ENCODE measurements at regions not wholly inside any gene's neighbourhood (a gene's known extent, or its start where the extent isn't known, plus 50 kb on each side); places are given as distances from the start of the nearest gene placed in this dataset.

- dilution Hi-C loops (cut with MboI; ENCODE audit: extremely low pct_ligation_motif_present, low sequenced_read_pairs): no loop called here
These were observed 98.5 kb upstream of the RASSF8 start for GRCh38 chr12:25859976-25860375.

DNA sequence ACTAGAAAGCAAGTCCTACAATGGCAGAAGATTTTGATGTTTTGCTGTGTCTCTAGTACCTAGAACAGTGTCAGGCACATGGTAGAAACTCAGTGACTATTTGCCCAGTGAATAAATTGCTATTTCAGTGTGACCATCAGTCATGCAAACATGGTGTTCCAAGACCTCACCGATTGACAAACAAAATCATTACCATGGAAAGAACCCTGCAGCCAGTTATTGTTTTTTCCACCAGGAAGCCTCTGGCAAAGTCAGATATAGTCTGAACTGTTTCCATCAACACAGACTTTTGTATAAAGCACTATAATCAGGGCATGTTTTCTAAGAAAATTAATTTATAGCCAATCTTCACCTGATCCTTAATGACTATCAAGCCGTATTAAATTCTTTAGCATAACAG lies 97.3 kb upstream of the RASSF8 start:
- Histone ChIP-seq H3K9ac (ENCODE audit: control insufficient read depth, extremely low read depth, insufficient read depth, low read length) (no peak overlapping the region), H2AFZ (ENCODE audit: control insufficient read depth, low read length) (no peak overlapping the region), H3K4me1 (ENCODE audit: control insufficient read depth, extremely low read depth, insufficient read depth, low read length) (no peaks in the 10 kb centered on the region), H3K36me3 (ENCODE audit: control insufficient read depth in 2 of 2, extremely low read depth in 1 of 2, insufficient read depth in 2 of 2, low read length in 2 of 2) (no peaks in the 10 kb centered on the region), H3K4me2 (ENCODE audit: control insufficient read depth, extremely low read depth, insufficient read depth, low read depth, low read length) (no peak overlapping the region), H3K4me3 (ENCODE audit: control insufficient read depth in 2 of 3, extremely low read depth in 1 of 3, insufficient read depth in 2 of 3, low read depth in 1 of 3, low read length in 3 of 3) (no peak overlapping the region), H3K79me2 (ENCODE audit: control insufficient read depth, insufficient read depth, low read length) (no peaks in the 10 kb centered on the region), H3K9me3 (ENCODE audit: control insufficient read depth, low read depth, low read length) (no peaks in the 10 kb centered on the region), H3K9me1 (ENCODE audit: control insufficient read depth, extremely low read depth, insufficient read depth, low read length) (no peaks in the 10 kb centered on the region), H4K20me1 (ENCODE audit: control insufficient read depth, extremely low read depth, insufficient read depth, low read length) (no peaks in the 10 kb centered on the region), H3K27me3 (ENCODE audit: control insufficient read depth, extremely low read depth, insufficient read depth, low read length) (no peaks in the 10 kb centered on the region), H3K27ac (ENCODE audit: control insufficient read depth, insufficient read depth, low read length) (no peak overlapping the region)
- no peak for FAIRE-seq
- no peak for TF ChIP-seq EZH2 (IDR thresholded peaks at IDR 0.05; ENCODE audit: low read length)
- no peak for TF ChIP-seq CTCF (optimal IDR thresholded peaks at IDR 0.05 in 1 of 3, IDR thresholded peaks at IDR 0.05 in 1 of 3, conservative IDR thresholded peaks at IDR 0.05 in 1 of 3; ENCODE audit: extremely low read depth in 1 of 3, insufficient read depth in 2 of 3, low read length in 3 of 3)
- DNase-seq (ENCODE audit: low read depth, low spot score): no peak
- dilution Hi-C loops (cut with MboI; ENCODE audit: extremely low pct_ligation_motif_present, low sequenced_read_pairs): no loop called here

More at GRCh38 chr12:25859976-25860375, 98.5 kb upstream of the RASSF8 start:
- Histone ChIP-seq H3K9ac (ENCODE audit: control insufficient read depth, extremely low read depth, insufficient read depth, low read length) (no peak overlapping the region), H3K4me2 (ENCODE audit: control insufficient read depth, extremely low read depth, insufficient read depth, low read depth, low read length) (no peak overlapping the region), H4K20me1 (ENCODE audit: control insufficient read depth, extremely low read depth, insufficient read depth, low read length) (no peaks in the 10 kb centered on the region), H2AFZ (ENCODE audit: control insufficient read depth, low read length) (no peak overlapping the region), H3K79me2 (ENCODE audit: control insufficient read depth, insufficient read depth, low read length) (no peaks in the 10 kb centered on the region), H3K9me3 (ENCODE audit: control insufficient read depth, low read depth, low read length) (no peaks in the 10 kb centered on the region), H3K4me3 (ENCODE audit: control insufficient read depth in 2 of 3, extremely low read depth in 1 of 3, insufficient read depth in 2 of 3, low read depth in 1 of 3, low read length in 3 of 3) (no peak overlapping the region), H3K36me3 (ENCODE audit: control insufficient read depth in 2 of 2, extremely low read depth in 1 of 2, insufficient read depth in 2 of 2, low read length in 2 of 2) (no peaks in the 10 kb centered on the region), H3K4me1 (ENCODE audit: control insufficient read depth, extremely low read depth, insufficient read depth, low read length) (peaks cover 2% of the 10 kb centered on the region), H3K27ac (ENCODE audit: control insufficient read depth, insufficient read depth, low read length) (no peak overlapping the region), H3K9me1 (ENCODE audit: control insufficient read depth, extremely low read depth, insufficient read depth, low read length) (no peaks in the 10 kb centered on the region), H3K27me3 (ENCODE audit: control insufficient read depth, extremely low read depth, insufficient read depth, low read length) (no peaks in the 10 kb centered on the region)
- DNase-seq (ENCODE audit: low read depth, low spot score) (peak; percentile 9), FAIRE-seq (peak; percentile 55)
- TF ChIP-seq CTCF (optimal IDR thresholded peaks at IDR 0.05 in 1 of 3, IDR thresholded peaks at IDR 0.05 in 1 of 3, conservative IDR thresholded peaks at IDR 0.05 in 1 of 3; ENCODE audit: extremely low read depth in 1 of 3, insufficient read depth in 2 of 3, low read length in 3 of 3) (no peak), EZH2 (IDR thresholded peaks at IDR 0.05; ENCODE audit: low read length) (no peak)
